A673 (cell line): ENCODE measurements at regions not wholly inside any gene's neighbourhood (a gene's known extent, or its start where the extent isn't known, plus 50 kb on each side); places are given as distances from the start of the nearest gene placed in this dataset.

Experiments used
- BruUV-seq: library from RNA; stranded (reverse); fragments of 400-500 nt; replicated peaks from 2 replicates; lab custom pipeline; 2021; lab: Mats Ljungman, UMichigan
- CTCF ChIA-PET: fragments of 300-600 bp; sonication (Branson Sonifier 250); formaldehyde crosslinking; loops from one replicate; lab custom pipeline; 2022; ENCODE audit warnings: antibody characterized with exemption; lab: Charles Lee
- POLR2A ChIA-PET: fragments of 300-600 bp; sonication (Branson Sonifier 250); formaldehyde crosslinking; loops from one replicate; lab custom pipeline; 2022; ENCODE audit warnings: antibody characterized with exemption; ENCODE audit not compliant: low non-redundant PET; lab: Charles Lee
- DNase-seq: peaks from one replicate; pipeline ENCODE4 v3.0.0-alpha.2; 2015; ENCODE audit warnings: low spot score
- H3K27ac ChIP-seq: fragments of 200-600 bp; sonication (generic); 2 replicates; pipeline ENCODE4 v1.5.1; 2016; ENCODE audit warnings: mixed run types, low read depth, mild to moderate bottlenecking, mixed read lengths, antibody characterized with exemption, low read length; ENCODE audit not compliant: poor library complexity, severe bottlenecking
- H3K27me3 ChIP-seq: fragments of 200-600 bp; sonication (generic); replicated peaks from 2 replicates; pipeline ENCODE4 v1.6.1; 2017; ENCODE audit warnings: mixed run types, low read depth, mild to moderate bottlenecking, mixed read lengths, antibody characterized with exemption, low read length; ENCODE audit not compliant: insufficient read depth, poor library complexity
- H3K36me3 ChIP-seq: fragments of 200-600 bp; sonication (generic); 2 replicates; pipeline ENCODE4 v1.6.1; 2016; ENCODE audit warnings: mixed run types, mild to moderate bottlenecking, mixed read lengths, antibody characterized with exemption, low read length; ENCODE audit not compliant: insufficient read depth, poor library complexity, severe bottlenecking
- H3K4me1 ChIP-seq: fragments of 200-600 bp; sonication (generic); 2 replicates; pipeline ENCODE4 v1.6.1; 2017; ENCODE audit warnings: mixed run types, mild to moderate bottlenecking, mixed read lengths, antibody characterized with exemption, low read length; ENCODE audit not compliant: insufficient read depth, poor library complexity, severe bottlenecking
- H3K4me3 ChIP-seq: fragments of 200-600 bp; sonication (generic); 2 replicates; pipeline ENCODE4 v1.5.1; 2016; ENCODE audit warnings: low read depth, mixed run types, mild to moderate bottlenecking, mixed read lengths, low read length; ENCODE audit not compliant: poor library complexity, severe bottlenecking
- H3K9me3 ChIP-seq: fragments of 200-600 bp; sonication (generic); 2 replicates; pipeline ENCODE4 v1.6.1; 2016; ENCODE audit warnings: mixed run types, low read depth, mild to moderate bottlenecking, mixed read lengths, antibody characterized with exemption, low read length; ENCODE audit not compliant: poor library complexity, severe bottlenecking
- CTCF ChIP-seq: fragments of 300-800, 200-600 bp; sonication (generic); conservative IDR thresholded peaks from 2 replicates; pipeline ENCODE4 v1.5.1; 2017; ENCODE audit warnings: low read depth, mild to moderate bottlenecking, antibody characterized with exemption, low read length, moderate library complexity, mixed read lengths
- EZH2 ChIP-seq: fragments of 200-600 bp; sonication (generic); IDR thresholded peaks from 2 replicates; pipeline ENCODE4 v1.6.1; 2017; ENCODE audit warnings: borderline replicate concordance, low read depth, mild to moderate bottlenecking, mixed read lengths, antibody characterized with exemption, low read length; ENCODE audit not compliant: poor library complexity, severe bottlenecking
- intact Hi-C: fragments of 100-400 bp; cut with micrococcal nuclease; formaldehyde crosslinking; loops from one replicate; pipeline ENCODE4 v1.10.0; 2022; ENCODE audit not compliant: unreplicated experiment

- BruUV-seq = no TSS peak
- no peaks in the 10 kb centered on the region for H3K9me3 ChIP-seq
- no peak overlapping the region for H3K27ac ChIP-seq
- no peak overlapping the region for H3K4me3 ChIP-seq
- no peak for TF ChIP-seq EZH2
- no peak for TF ChIP-seq CTCF
- no peaks in the 10 kb centered on the region for H3K27me3 ChIP-seq
- ChIA-PET CTCF (no interaction called here), POLR2A (no interaction called here)
- intact Hi-C loops = no loop called here
- H3K4me1 ChIP-seq = no peaks in the 10 kb centered on the region
- DNase-seq = peak; percentile 4
- no peaks in the 10 kb centered on the region for H3K36me3 ChIP-seq
Observed at GRCh38 chr1:69244211-69244610, 323.5 kb upstream of the LRRC7 start.

GRCh38 chr1:69246109-69246508 is 321.6 kb upstream of the LRRC7 start:
- CTCF ChIA-PET = no interaction called here
- H3K4me1 ChIP-seq = no peaks in the 10 kb centered on the region
- H3K4me3 ChIP-seq = no peak overlapping the region
- H3K36me3 ChIP-seq = no peaks in the 10 kb centered on the region
- BruUV-seq = no TSS peak
- intact Hi-C loops = no loop called here
- no peaks in the 10 kb centered on the region for H3K9me3 ChIP-seq
- no peak for TF ChIP-seq CTCF
- no peak for TF ChIP-seq EZH2
- H3K27me3 ChIP-seq = peaks cover 2% of the 10 kb centered on the region
- no peak overlapping the region for H3K27ac ChIP-seq
- DNase-seq = no peak
- POLR2A ChIA-PET = no interaction called here

GRCh38 chr1:69246710-69247109 is 321.0 kb upstream of the LRRC7 start:
- Histone ChIP-seq H3K27me3 (peaks cover 3% of the 10 kb centered on the region), H3K36me3 (no peaks in the 10 kb centered on the region), H3K4me3 (no peak overlapping the region), H3K27ac (no peak overlapping the region), H3K4me1 (no peaks in the 10 kb centered on the region), H3K9me3 (no peaks in the 10 kb centered on the region)
- ChIA-PET POLR2A (no interaction called here), CTCF (no interaction called here)
- BruUV-seq = no TSS peak
- intact Hi-C loops = no loop called here
- DNase-seq = no peak
- TF ChIP-seq EZH2 (no peak), CTCF (no peak)
